K562 (cell line): ENCODE measurements at regions not wholly inside any gene's neighbourhood (a gene's known extent, or its start where the extent isn't known, plus 50 kb on each side); places are given as distances from the start of the nearest gene placed in this dataset.

Experiments used
- ATF7 ChIP-seq: fragments of 450-650 bp; IDR thresholded peaks from 2 replicates; pipeline ENCODE4 v1.7.1; 2014; ENCODE audit warnings: mild to moderate bottlenecking, moderate library complexity
- BMI1 ChIP-seq: fragments of 150-350 bp; IDR thresholded peaks from 2 replicates; pipeline ENCODE4 v1.6.1; 2014; ENCODE audit warnings: low read length
- CBFA2T2 ChIP-seq: fragments of 450-650 bp; conservative IDR thresholded peaks from 2 replicates; pipeline ENCODE4 v1.6.1; 2017; ENCODE audit warnings: mild to moderate bottlenecking
- CEBPB ChIP-seq: fragments of 450-650 bp; IDR thresholded peaks from 2 replicates; pipeline ENCODE4 v1.6.1; 2016; ENCODE audit warnings: missing genetic modification characterization, missing compliant biosample characterization
- CREM ChIP-seq: IDR thresholded peaks from 2 replicates; pipeline ENCODE4 v1.6.1; 2014; ENCODE audit warnings: antibody characterized with exemption, low read depth
- CXXC5 ChIP-seq: fragments of 250-450 bp; sonication (Bioruptor Pico); IDR thresholded peaks from 2 replicates; pipeline ENCODE4 v1.8.0; 2022; ENCODE audit warnings: inconsistent platforms, mild to moderate bottlenecking, moderate library complexity
- DACH1 ChIP-seq: fragments of 450-650 bp; IDR thresholded peaks from 2 replicates; pipeline ENCODE4 v1.6.1; 2018; ENCODE audit not compliant: partially characterized antibody
- FOXM1 ChIP-seq, 2 experiments: fragments of 450-650 bp in 1 of 2; sonication (generic) in 1 of 2; formaldehyde crosslinking in 1 of 2; IDR thresholded peaks; 2 replicates each; pipeline versions ENCODE4 v1.6.1 to v1.9.0; 2017 to 2022; ENCODE audit warnings: low read depth in 2 of 2, mild to moderate bottlenecking in 2 of 2, missing genetic modification reagents in 1 of 2, moderate library complexity in 1 of 2
- GABPB2 ChIP-seq: fragments of 250-450 bp; sonication (Bioruptor Pico); conservative IDR thresholded peaks from 2 replicates; pipeline ENCODE4 v1.5.1; 2021; ENCODE audit warnings: mild to moderate bottlenecking
- ID3 ChIP-seq, 2 experiments: fragments of 250-450 bp in 1 of 2; fragments of 450-650 bp in 1 of 2; sonication (Bioruptor Pico) in 1 of 2; IDR thresholded peaks; 2 replicates each; pipeline versions ENCODE4 v1.6.1 to v1.8.0; 2016 to 2021; ENCODE audit warnings: mild to moderate bottlenecking in 2 of 2, moderate library complexity in 2 of 2, missing compliant biosample characterization in 1 of 2, missing genetic modification characterization in 1 of 2
- LEF1 ChIP-seq: fragments of 450-650 bp; IDR thresholded peaks from 2 replicates; pipeline ENCODE4 v1.6.1; 2016; ENCODE audit warnings: mild to moderate bottlenecking
- MEIS2 ChIP-seq: fragments of 450-650 bp; IDR thresholded peaks from 2 replicates; pipeline ENCODE4 v1.6.1; 2014; ENCODE audit warnings: mild to moderate bottlenecking; ENCODE audit not compliant: partially characterized antibody
- MTA3 ChIP-seq: fragments of 450-650 bp; formaldehyde crosslinking; IDR thresholded peaks from 2 replicates; pipeline ENCODE4 v1.6.1; 2017; ENCODE audit warnings: mild to moderate bottlenecking, borderline replicate concordance
- NFE2 ChIP-seq: IDR thresholded peaks from 2 replicates; pipeline ENCODE4 v1.6.1; 2014; ENCODE audit warnings: antibody characterized with exemption, low read depth
- NR2F6 ChIP-seq: fragments of 450-650 bp; formaldehyde crosslinking; IDR thresholded peaks from 2 replicates; pipeline ENCODE4 v1.4.0; 2020; ENCODE audit warnings: mild to moderate bottlenecking
- NRF1 ChIP-seq, 2 experiments: fragments of 450-650 bp; IDR thresholded peaks in 1 of 2; conservative IDR thresholded peaks in 1 of 2; 2 replicates each; pipeline ENCODE4 v1.6.1; 2014; ENCODE audit warnings: mild to moderate bottlenecking in 2 of 2
- PHF20 ChIP-seq: fragments of 450-650 bp; IDR thresholded peaks from 2 replicates; pipeline ENCODE4 v1.6.1; 2018; ENCODE audit not compliant: partially characterized antibody
- PKNOX1 ChIP-seq: fragments of 450-650 bp; IDR thresholded peaks from 2 replicates; pipeline ENCODE4 v1.6.1; 2016
- POLR2A ChIP-seq: fragments of 450-650 bp; conservative IDR thresholded peaks from 2 replicates; pipeline ENCODE4 v1.6.1; 2016
- RNF2 ChIP-seq: sonication (generic); IDR thresholded peaks from 2 replicates; pipeline ENCODE4 v1.6.1; 2016
- SNIP1 ChIP-seq: fragments of 450-650 bp; IDR thresholded peaks from 2 replicates; pipeline ENCODE4 v1.7.1; 2017; ENCODE audit warnings: low read depth, mild to moderate bottlenecking
- TFE3 ChIP-seq: fragments of 450-650 bp; formaldehyde crosslinking; IDR thresholded peaks from 2 replicates; pipeline ENCODE4 v1.4.0; 2020; ENCODE audit warnings: mild to moderate bottlenecking, mixed read lengths
- ZBTB26 ChIP-seq: fragments of 450-650 bp; formaldehyde crosslinking; IDR thresholded peaks from 2 replicates; pipeline ENCODE4 v1.4.0; 2022; ENCODE audit warnings: missing genetic modification characterization
- ZNF316 ChIP-seq: fragments of 450-650 bp; IDR thresholded peaks from 2 replicates; pipeline ENCODE4 v1.6.1; 2016
- ZNF431 ChIP-seq: sonication (generic); formaldehyde crosslinking; IDR thresholded peaks from 2 replicates; pipeline ENCODE4 v1.8.0; 2022; ENCODE audit warnings: mild to moderate bottlenecking, missing genetic modification reagents
- ZNF511 ChIP-seq: sonication (generic); formaldehyde crosslinking; IDR thresholded peaks from 2 replicates; pipeline ENCODE4 v1.8.0; 2022; ENCODE audit warnings: mild to moderate bottlenecking, missing genetic modification reagents

- TF ChIP-seq ZBTB26 (CRISPR knock-in tag) (no peak), CREM (peak; percentile 14; the same call in 1 of the 2 replicates), DACH1 (peak; percentile 30), FOXM1 (IDR thresholded peaks at IDR 0.05; ENCODE audit: low read depth) (peak; percentile 71; the same call in 1 of the 2 replicates), FOXM1 (CRISPR knock-in tag; IDR thresholded peaks at IDR 0.05; ENCODE audit: low read depth) (no peak), MTA3 (peak; percentile 66; the same call in 1 of the 2 replicates), PHF20 (no peak), RNF2 (0 out of 2 replicates have a peak, but pooled peaks have one; percentile 25), ZNF511 (CRISPR knock-in tag) (peak; percentile 77; the same call in 1 of the 2 replicates), ID3 (CRISPR knock-in tag; IDR thresholded peaks at IDR 0.05) (no peak), ID3 (tag; IDR thresholded peaks at IDR 0.05) (peak; percentile 33; the same call in 1 of the 2 replicates), LEF1 (peak; percentile 86), ZNF431 (CRISPR knock-in tag) (peak; percentile 54; the same call in 1 of the 2 replicates), ZNF316 (peak; percentile 52), TFE3 (CRISPR knock-in tag) (no peak), CEBPB (tag) (0 out of 2 replicates have a peak, but pooled peaks have one; percentile 39), POLR2A (no peak), CXXC5 (CRISPR knock-in tag) (peak; percentile 64), NRF1 (conservative IDR thresholded peaks at IDR 0.05 in 1 of 2, IDR thresholded peaks at IDR 0.05 in 1 of 2) (peak; percentile 34 to 42; a peak in 3 of 4 replicates), ATF7 (0 out of 2 replicates have a peak, but pooled peaks have one; percentile 44), SNIP1 (peak; percentile 93), PKNOX1 (peak; percentile 96), MEIS2 (peak; percentile 98), CBFA2T2 (peak; percentile 96), GABPB2 (CRISPR knock-in tag) (no peak), NR2F6 (CRISPR knock-in tag) (no peak), BMI1 (no peak), NFE2 (0 out of 2 replicates have a peak, but pooled peaks have one; percentile 35)
These were observed 81.7 kb downstream of the TNFAIP2 start (continued) for GRCh38 chr14:103204852-103205540.
